OCI-LY7 (cell line): ENCODE measurements at regions not wholly inside any gene's neighbourhood (a gene's known extent, or its start where the extent isn't known, plus 50 kb on each side); places are given as distances from the start of the nearest gene placed in this dataset.

Experiments used
- CTCF ChIP-seq: fragments of 200-600 bp; sonication (generic); conservative IDR thresholded peaks from 2 replicates; pipeline ENCODE4 v1.5.1; 2014; ENCODE audit warnings: mild to moderate bottlenecking, antibody characterized with exemption, low read length, moderate library complexity, mixed read lengths
- EZH2phosphoT487 ChIP-seq: fragments of 200-600 bp; sonication (generic); IDR thresholded peaks from 2 replicates; pipeline ENCODE4 v1.6.1; 2018; ENCODE audit warnings: low read depth, borderline replicate concordance, mild to moderate bottlenecking, mixed run types, antibody characterized with exemption, low read length, moderate library complexity, mixed read lengths

- TF ChIP-seq CTCF (no peak), EZH2phosphoT487 (no peak)
Observed at GRCh38 chr2:8246137-8246536, 435.7 kb upstream of the ID2 start.
